GM19238 (cell line): ENCODE measurements at regions not wholly inside any gene's neighbourhood (a gene's known extent, or its start where the extent isn't known, plus 50 kb on each side); places are given as distances from the start of the nearest gene placed in this dataset.

Experiments used
- DNase-seq: peaks from one replicate; pipeline ENCODE4 v3.0.0; 2011; ENCODE audit warnings: low spot score; ENCODE audit not compliant: insufficient read length

GRCh38 chr5:12023614-12024241 lies 119.5 kb upstream of the CTNND2 start:
- no peak for DNase-seq

DNA sequence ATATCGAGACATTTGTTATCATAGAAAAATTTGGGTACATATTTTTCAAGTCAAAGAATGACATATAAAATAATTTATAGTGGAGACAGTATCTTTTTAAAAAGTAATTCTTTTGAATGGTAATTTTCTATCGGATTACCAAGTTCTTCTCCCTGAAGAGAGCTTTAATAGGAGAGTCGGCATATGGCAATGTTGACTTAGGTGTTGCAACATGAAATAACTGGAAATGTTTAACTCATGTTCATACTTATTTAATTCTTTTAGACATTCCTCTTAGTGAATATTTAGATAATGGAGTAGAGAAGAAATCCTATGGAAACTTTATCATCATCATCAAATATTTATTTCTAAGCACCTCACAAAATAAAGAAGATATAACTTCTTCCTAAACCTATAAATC lies 118.2 kb upstream of the CTNND2 start:
- DNase-seq, result no peak

DNA sequence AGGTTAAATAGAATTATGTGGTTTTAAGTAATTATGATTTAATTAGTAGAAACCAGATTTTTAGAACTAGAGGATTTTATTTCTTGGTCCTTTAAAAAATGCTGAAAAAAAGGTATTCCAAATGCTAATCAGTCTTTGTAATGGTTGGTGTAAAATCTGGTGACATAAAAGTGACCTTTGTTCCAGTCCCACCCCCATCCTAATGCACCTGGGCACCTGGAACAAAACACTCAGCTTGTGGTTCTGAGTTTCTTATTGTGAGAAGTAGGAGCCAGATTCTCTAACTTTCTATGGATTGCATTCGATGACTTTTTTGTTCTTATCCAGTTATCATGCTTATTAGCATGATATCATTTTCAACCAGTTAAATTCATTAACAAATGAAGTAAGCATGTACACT lies 115.1 kb upstream of the CTNND2 start:
- no peak for DNase-seq

DNA sequence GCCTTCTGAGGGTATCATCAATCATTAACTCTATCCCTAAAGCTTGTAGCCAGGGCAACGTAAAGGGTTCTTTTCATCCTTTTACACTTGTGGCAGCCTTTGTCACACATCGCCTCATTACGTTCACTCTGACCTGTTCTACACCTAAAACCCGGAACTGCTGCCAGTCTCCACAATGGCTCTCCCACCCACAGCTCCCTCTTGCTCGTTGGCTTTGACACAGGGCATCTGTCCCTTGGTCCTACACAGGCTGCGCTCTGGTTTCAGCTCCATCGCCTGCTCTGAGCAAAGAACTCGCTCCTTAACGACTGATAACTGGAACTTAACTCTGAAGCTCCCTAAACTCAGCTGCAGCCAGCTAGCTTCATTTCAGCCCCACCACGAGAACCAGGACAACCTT lies 112.8 kb upstream of the CTNND2 start:
- DNase-seq, result no peak

DNA sequence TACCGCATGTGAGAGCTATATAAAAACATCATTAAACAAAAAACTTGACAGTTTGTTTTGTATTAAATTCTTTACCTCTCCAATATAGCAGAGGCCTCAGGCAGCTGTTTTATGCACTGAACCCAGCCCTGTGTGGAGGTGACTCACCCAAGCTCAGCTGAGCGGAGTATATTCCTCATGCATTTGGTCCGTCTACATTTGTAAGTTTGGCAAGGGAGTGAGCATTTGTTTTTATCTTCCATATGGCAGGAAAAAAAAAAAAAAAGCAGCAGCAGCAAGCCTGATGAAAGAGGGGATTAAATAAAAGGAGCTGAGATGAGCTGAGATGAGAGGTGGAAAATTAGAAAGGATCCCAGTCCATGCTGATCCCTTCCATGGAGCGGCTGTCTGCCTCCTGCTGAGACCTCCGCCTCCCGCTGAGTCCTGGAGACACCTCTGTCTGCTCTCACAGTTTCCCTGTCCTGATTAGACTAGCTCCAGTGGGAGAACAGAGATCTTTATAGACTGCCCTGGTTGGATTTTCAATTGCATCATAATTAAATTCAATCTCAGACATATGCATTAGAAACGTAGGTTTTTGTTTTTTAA lies 112.0 kb upstream of the CTNND2 start:
- no peak for DNase-seq

GRCh38 chr5:12013351-12013750 lies 109.1 kb upstream of the CTNND2 start:
- DNase-seq, result no peak

- DNase-seq, result no peak
These were observed 99.4 kb upstream of the CTNND2 start for GRCh38 chr5:12003680-12004079.

- DNase-seq, result no peak
These were observed 94.2 kb upstream of the CTNND2 start for GRCh38 chr5:11998397-11998796.

GRCh38 chr5:11997942-11998341 lies 93.7 kb upstream of the CTNND2 start:
- no peak for DNase-seq

DNA sequence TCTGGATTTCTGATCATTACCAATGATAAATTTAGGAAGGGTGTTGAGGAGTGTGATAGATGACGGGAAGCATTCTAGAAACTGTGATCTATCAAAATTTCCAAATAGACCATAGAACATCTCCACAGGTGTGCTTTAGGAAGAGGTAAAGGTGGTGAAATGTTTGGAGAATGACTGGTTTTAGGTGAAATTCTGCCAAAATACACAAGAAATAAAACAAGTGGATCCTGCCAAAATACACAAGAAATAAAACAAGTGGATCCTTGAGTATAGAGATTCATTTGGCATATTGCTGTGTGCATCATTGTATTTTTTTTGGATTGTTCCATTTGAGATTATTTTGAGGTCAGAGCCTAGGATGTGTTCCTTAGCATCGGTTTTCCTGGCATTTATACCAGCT lies 88.3 kb upstream of the CTNND2 start:
- no peak for DNase-seq

DNA sequence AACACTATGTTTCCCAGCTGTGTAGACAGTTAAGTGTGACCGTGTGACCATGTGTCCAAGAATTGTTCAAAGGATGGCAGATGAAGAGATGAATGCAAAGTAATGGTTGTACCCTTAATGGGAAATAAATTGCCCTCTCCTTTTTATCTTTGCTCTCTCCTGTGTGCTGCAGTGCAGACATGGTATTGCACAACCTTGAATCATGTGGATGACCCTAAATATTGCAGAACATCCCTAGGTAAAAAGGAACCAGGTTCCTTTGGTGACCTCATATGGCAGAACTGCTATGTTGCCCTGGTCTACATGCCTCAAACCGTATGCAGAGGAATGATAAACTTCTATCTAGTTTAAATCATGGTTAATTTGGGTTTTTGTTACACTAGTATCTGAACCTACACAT lies 81.7 kb upstream of the CTNND2 start:
- DNase-seq, result no peak

GRCh38 chr5:11984196-11984595 lies 80.0 kb upstream of the CTNND2 start:
- DNase-seq, result no peak

DNA sequence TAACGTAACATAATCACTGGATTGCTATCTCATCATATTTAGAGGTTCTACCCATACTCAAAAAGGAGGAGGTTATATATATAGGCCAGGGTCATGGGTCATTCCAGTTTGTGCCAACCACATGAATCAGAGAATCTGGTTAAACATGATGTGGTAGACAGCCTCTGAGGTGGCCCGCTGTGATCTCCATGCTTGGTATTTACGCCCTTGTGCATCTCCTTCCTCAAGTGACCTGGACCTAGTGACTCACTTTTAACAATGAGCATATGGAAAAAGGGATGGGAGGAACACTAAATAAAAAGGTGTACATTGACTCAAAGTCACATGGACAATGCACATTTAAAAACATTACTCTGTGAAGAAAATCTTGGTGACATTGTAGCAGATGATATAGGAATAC lies 77.7 kb upstream of the CTNND2 start:
- no peak for DNase-seq

DNA sequence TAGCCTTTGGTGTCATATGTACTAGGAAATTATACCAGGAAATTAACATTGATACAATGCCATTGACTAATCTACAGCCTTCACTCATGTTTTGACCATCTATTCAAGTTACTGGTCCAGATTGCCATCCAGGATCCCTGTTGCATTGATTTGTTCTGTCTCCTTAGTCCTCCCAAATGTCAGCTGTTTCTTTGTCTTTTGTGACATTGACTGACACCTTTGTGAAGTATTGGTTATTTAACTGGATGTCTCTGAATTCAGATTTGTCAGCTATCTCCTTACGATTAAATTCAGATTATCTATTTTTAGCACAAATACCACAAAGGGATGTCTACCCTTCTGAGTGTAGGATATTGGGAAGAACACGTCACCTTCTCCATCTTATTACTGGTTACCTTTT lies 73.7 kb upstream of the CTNND2 start:
- no peak for DNase-seq

GRCh38 chr5:11973469-11973868 lies 69.2 kb upstream of the CTNND2 start:
- no peak for DNase-seq

- DNase-seq, result no peak
These were observed 59.0 kb upstream of the CTNND2 start for GRCh38 chr5:11963227-11963626.

DNA sequence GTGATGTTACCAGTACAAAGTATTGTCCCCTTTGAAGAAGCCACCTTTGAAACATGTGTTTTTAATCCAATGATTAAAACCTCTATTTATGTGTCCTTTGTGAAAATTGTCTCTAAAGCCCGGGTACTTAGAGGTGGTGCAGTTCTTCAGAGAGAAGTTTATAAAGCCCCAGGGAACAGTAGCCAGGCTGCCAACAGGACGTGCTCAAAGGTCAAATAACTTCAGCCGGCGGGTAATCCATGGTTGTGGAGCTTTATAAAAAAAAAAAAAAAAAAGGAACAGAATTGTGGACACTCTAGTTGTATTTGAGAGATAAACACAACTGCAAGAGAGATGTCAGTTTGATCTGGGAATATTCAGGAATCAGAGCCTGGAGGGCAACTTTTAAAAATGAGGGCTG lies 57.9 kb upstream of the CTNND2 start:
- DNase-seq, result no peak

- no peak for DNase-seq
These were observed 54.1 kb upstream of the CTNND2 start for GRCh38 chr5:11958321-11958720.

DNA sequence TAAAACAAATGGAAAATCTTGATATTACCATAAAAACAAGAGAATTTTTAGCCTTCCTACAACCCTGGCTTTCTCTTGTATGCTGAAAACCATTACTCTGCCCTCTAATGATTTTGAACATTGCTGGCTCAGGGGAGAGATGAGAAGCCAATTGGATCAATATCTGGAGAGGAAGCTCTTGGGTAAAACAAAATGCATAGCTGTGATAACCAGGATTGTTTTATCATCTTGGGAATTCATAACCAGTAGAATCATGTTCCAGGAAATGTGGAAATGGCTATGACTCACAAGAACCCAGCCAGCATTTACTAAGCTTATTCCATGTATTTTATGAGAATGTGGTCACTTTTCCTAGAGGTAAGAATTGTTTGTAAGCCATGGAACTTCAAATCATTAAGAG lies 51.1 kb upstream of the CTNND2 start:
- no peak for DNase-seq
